A673 (cell line): ENCODE measurements at regions not wholly inside any gene's neighbourhood (a gene's known extent, or its start where the extent isn't known, plus 50 kb on each side); places are given as distances from the start of the nearest gene placed in this dataset.

Experiments used
- BruUV-seq: library from RNA; stranded (reverse); fragments of 400-500 nt; replicated peaks from 2 replicates; lab custom pipeline; 2021; lab: Mats Ljungman, UMichigan
- CTCF ChIA-PET: fragments of 300-600 bp; sonication (Branson Sonifier 250); formaldehyde crosslinking; loops from one replicate; lab custom pipeline; 2022; ENCODE audit warnings: antibody characterized with exemption; lab: Charles Lee
- POLR2A ChIA-PET: fragments of 300-600 bp; sonication (Branson Sonifier 250); formaldehyde crosslinking; loops from one replicate; lab custom pipeline; 2022; ENCODE audit warnings: antibody characterized with exemption; ENCODE audit not compliant: low non-redundant PET; lab: Charles Lee
- DNase-seq: peaks from one replicate; pipeline ENCODE4 v3.0.0-alpha.2; 2015; ENCODE audit warnings: low spot score
- H3K27ac ChIP-seq: fragments of 200-600 bp; sonication (generic); 2 replicates; pipeline ENCODE4 v1.5.1; 2016; ENCODE audit warnings: mixed run types, low read depth, mild to moderate bottlenecking, mixed read lengths, antibody characterized with exemption, low read length; ENCODE audit not compliant: poor library complexity, severe bottlenecking
- H3K27me3 ChIP-seq: fragments of 200-600 bp; sonication (generic); replicated peaks from 2 replicates; pipeline ENCODE4 v1.6.1; 2017; ENCODE audit warnings: mixed run types, low read depth, mild to moderate bottlenecking, mixed read lengths, antibody characterized with exemption, low read length; ENCODE audit not compliant: insufficient read depth, poor library complexity
- H3K36me3 ChIP-seq: fragments of 200-600 bp; sonication (generic); 2 replicates; pipeline ENCODE4 v1.6.1; 2016; ENCODE audit warnings: mixed run types, mild to moderate bottlenecking, mixed read lengths, antibody characterized with exemption, low read length; ENCODE audit not compliant: insufficient read depth, poor library complexity, severe bottlenecking
- H3K4me1 ChIP-seq: fragments of 200-600 bp; sonication (generic); 2 replicates; pipeline ENCODE4 v1.6.1; 2017; ENCODE audit warnings: mixed run types, mild to moderate bottlenecking, mixed read lengths, antibody characterized with exemption, low read length; ENCODE audit not compliant: insufficient read depth, poor library complexity, severe bottlenecking
- H3K4me3 ChIP-seq: fragments of 200-600 bp; sonication (generic); 2 replicates; pipeline ENCODE4 v1.5.1; 2016; ENCODE audit warnings: low read depth, mixed run types, mild to moderate bottlenecking, mixed read lengths, low read length; ENCODE audit not compliant: poor library complexity, severe bottlenecking
- H3K9me3 ChIP-seq: fragments of 200-600 bp; sonication (generic); 2 replicates; pipeline ENCODE4 v1.6.1; 2016; ENCODE audit warnings: mixed run types, low read depth, mild to moderate bottlenecking, mixed read lengths, antibody characterized with exemption, low read length; ENCODE audit not compliant: poor library complexity, severe bottlenecking
- CTCF ChIP-seq: fragments of 300-800, 200-600 bp; sonication (generic); conservative IDR thresholded peaks from 2 replicates; pipeline ENCODE4 v1.5.1; 2017; ENCODE audit warnings: low read depth, mild to moderate bottlenecking, antibody characterized with exemption, low read length, moderate library complexity, mixed read lengths
- EZH2 ChIP-seq: fragments of 200-600 bp; sonication (generic); IDR thresholded peaks from 2 replicates; pipeline ENCODE4 v1.6.1; 2017; ENCODE audit warnings: borderline replicate concordance, low read depth, mild to moderate bottlenecking, mixed read lengths, antibody characterized with exemption, low read length; ENCODE audit not compliant: poor library complexity, severe bottlenecking
- intact Hi-C: fragments of 100-400 bp; cut with micrococcal nuclease; formaldehyde crosslinking; loops from one replicate; pipeline ENCODE4 v1.10.0; 2022; ENCODE audit not compliant: unreplicated experiment

- peaks cover 20% of the 10 kb centered on the region for H3K4me1 ChIP-seq
- H3K36me3 ChIP-seq, result no peaks in the 10 kb centered on the region
- no peaks in the 10 kb centered on the region for H3K9me3 ChIP-seq
- TF ChIP-seq CTCF (no peak), EZH2 (no peak)
- no peaks in the 10 kb centered on the region for H3K27me3 ChIP-seq
- BruUV-seq, result no TSS peak
- H3K4me3 ChIP-seq, result no peak overlapping the region
- CTCF ChIA-PET, result no interaction called here
- POLR2A ChIA-PET, result no interaction called here
- DNase-seq, result no peak
- no peak overlapping the region for H3K27ac ChIP-seq
- intact Hi-C loops, result no loop called here
These were observed 211.0 kb downstream of the WDR11 start for GRCh38 chr10:121062115-121062514.

GRCh38 chr10:121063744-121064143 lies 212.6 kb downstream of the WDR11 start:
- no TSS peak for BruUV-seq
- POLR2A ChIA-PET, result no interaction called here
- CTCF ChIA-PET, result interaction anchor here (0.6 kb wide), 1 partner anchor 911 kb away, joined by 5 read pairs; the partner anchor contains the start of gene NSMCE4A

GRCh38 chr10:121064491-121064890 lies 213.3 kb downstream of the WDR11 start:
- CTCF ChIA-PET, result no interaction called here
- no peak for DNase-seq
- H3K27ac ChIP-seq, result no peak overlapping the region
- no TSS peak for BruUV-seq
- TF ChIP-seq EZH2 (no peak), CTCF (no peak)
- intact Hi-C loops, result no loop called here
- no peaks in the 10 kb centered on the region for H3K27me3 ChIP-seq
- POLR2A ChIA-PET, result no interaction called here
- H3K4me3 ChIP-seq, result no peak overlapping the region
- no peaks in the 10 kb centered on the region for H3K4me1 ChIP-seq
- no peaks in the 10 kb centered on the region for H3K36me3 ChIP-seq
- no peaks in the 10 kb centered on the region for H3K9me3 ChIP-seq

More at GRCh38 chr10:121063744-121064143, 212.6 kb downstream of the WDR11 start:
- Histone ChIP-seq H3K27me3 (no peaks in the 10 kb centered on the region), H3K27ac (no peak overlapping the region), H3K4me3 (no peak overlapping the region), H3K36me3 (no peaks in the 10 kb centered on the region), H3K9me3 (no peaks in the 10 kb centered on the region), H3K4me1 (peaks cover 4% of the 10 kb centered on the region)
- DNase-seq, result no peak
- TF ChIP-seq EZH2 (no peak), CTCF (no peak)
- intact Hi-C loops, result no loop called here
